Prostate gland (tissue), 2 donors: ENCODE measurements at regions not wholly inside any gene's neighbourhood (a gene's known extent, or its start where the extent isn't known, plus 50 kb on each side); places are given as distances from the start of the nearest gene placed in this dataset.
"Not testable (repeated sequence)": the region's sequence is repeated elsewhere in the genome, so short reads cannot be mapped to it uniquely, and the experiment has no call there.

ENCODE experiments used
- DNase-seq: peaks from one replicate; pipeline ENCODE4 v3.0.0-alpha.2; 2019; ENCODE audit warnings: low spot score
- H3K27ac ChIP-seq, 2 donors: fragments of 200-600 bp; sonication (generic); 2 replicates each; pipeline ENCODE4 v1.5.1; 2017 to 2019
- H3K27me3 ChIP-seq: fragments of 200-600 bp; sonication (generic); replicated peaks from 2 replicates; pipeline ENCODE4 v1.5.1; 2019; ENCODE audit not compliant: insufficient read depth
- H3K36me3 ChIP-seq, 2 donors: fragments of 200-600 bp; sonication (generic); 1 replicate in 1 of 2; 2 replicates in 1 of 2; pipeline versions ENCODE4 v1.5.1 to v1.8.1; 2017 to 2019
- H3K4me1 ChIP-seq: fragments of 200-600 bp; sonication (generic); replicated peaks from 2 replicates; pipeline ENCODE4 v1.5.1; 2019
- H3K4me3 ChIP-seq, 2 donors: fragments of 200-600 bp; sonication (generic); 2 replicates each; pipeline ENCODE4 v1.5.1; 2017 to 2019
- H3K9me3 ChIP-seq: fragments of 200-600 bp; sonication (generic); 2 replicates; pipeline ENCODE4 v1.5.1; 2017
- CTCF ChIP-seq, 4 experiments: fragments of 200-600 bp in 2 of 4; fragments of 450-650 bp in 2 of 4; sonication (generic) in 2 of 4; IDR thresholded peaks; 1 replicate in 3 of 4; 2 replicates in 1 of 4; pipeline ENCODE4 v1.5.1; 2016 to 2019; ENCODE audit warnings: antibody characterized with exemption in 4 of 4, mild to moderate bottlenecking in 2 of 4, moderate library complexity in 2 of 4
- POLR2A ChIP-seq: fragments of 450-650 bp; IDR thresholded peaks from one replicate; pipeline ENCODE4 v1.6.1; 2016; ENCODE audit warnings: antibody characterized with exemption, mild to moderate bottlenecking
- POLR2AphosphoS5 ChIP-seq: sonication (generic); formaldehyde crosslinking; IDR thresholded peaks from one replicate; pipeline ENCODE4 v1.6.1; 2017; ENCODE audit warnings: antibody characterized with exemption
- WGBS: methylation state at CpG from one replicate; pipeline ENCODE4 v1.1.5; 2018; 5-methylcytosine and 5-hydroxymethylcytosine counted together
- intact Hi-C: fragments of 100-400 bp; cut with DNase I; formaldehyde crosslinking; loops from one replicate; pipeline ENCODE4 v1.14.2; 2022

DNA sequence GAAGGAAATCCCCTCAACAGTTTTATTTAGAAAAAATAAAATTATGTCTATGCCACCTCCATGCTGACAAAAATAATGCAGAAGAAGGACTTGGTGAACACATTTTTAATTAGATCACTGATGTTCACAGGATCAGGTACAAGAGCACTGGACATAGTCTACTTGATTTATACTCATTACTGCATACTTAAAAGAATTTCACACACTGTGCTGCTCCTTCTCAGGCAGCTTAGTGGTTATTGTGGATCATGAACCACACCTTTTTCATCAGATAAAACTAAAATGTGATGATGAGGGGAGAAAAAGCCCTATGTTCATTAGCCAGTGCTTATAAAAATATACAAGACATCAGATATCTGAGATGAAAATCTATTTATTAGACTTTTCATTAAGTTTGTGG lies 103.3 kb upstream of the DPH5 start:
- H3K27ac ChIP-seq: no peak overlapping the region
- no peaks in the 10 kb centered on the region for H3K27me3 ChIP-seq
- TF ChIP-seq POLR2AphosphoS5: no peak
- TF ChIP-seq POLR2A: no peak
- TF ChIP-seq CTCF (IDR thresholded peaks at IDR 0.05): no peak
- H3K4me3 ChIP-seq: no peak overlapping the region
- H3K9me3 ChIP-seq: no peaks in the 10 kb centered on the region
- H3K4me1 ChIP-seq: no peaks in the 10 kb centered on the region
- no peak for DNase-seq
- intact Hi-C loops: no loop called here
- H3K36me3 ChIP-seq: no peaks in the 10 kb centered on the region

- DNase-seq: no peak
- Histone ChIP-seq H3K36me3 (no peaks in the 10 kb centered on the region), H3K4me3 (no peak overlapping the region), H3K27me3 (no peaks in the 10 kb centered on the region), H3K4me1 (no peaks in the 10 kb centered on the region), H3K9me3 (no peaks in the 10 kb centered on the region), H3K27ac (no peak overlapping the region)
- WGBS: 39% methylated on average over 3 of the region's 3 CpGs
- intact Hi-C loops: no loop called here
- TF ChIP-seq POLR2A (no peak), CTCF (IDR thresholded peaks at IDR 0.05) (no peak), POLR2AphosphoS5 (no peak)
These were observed 102.7 kb upstream of the DPH5 start for GRCh38 chr1:101128211-101128727.

GRCh38 chr1:101124405-101124804 lies 98.8 kb upstream of the DPH5 start:
- 47% methylated on average over 2 of the region's 2 CpGs for WGBS
- Histone ChIP-seq H3K4me1 (no peaks in the 10 kb centered on the region), H3K27ac (no peak overlapping the region)

DNA sequence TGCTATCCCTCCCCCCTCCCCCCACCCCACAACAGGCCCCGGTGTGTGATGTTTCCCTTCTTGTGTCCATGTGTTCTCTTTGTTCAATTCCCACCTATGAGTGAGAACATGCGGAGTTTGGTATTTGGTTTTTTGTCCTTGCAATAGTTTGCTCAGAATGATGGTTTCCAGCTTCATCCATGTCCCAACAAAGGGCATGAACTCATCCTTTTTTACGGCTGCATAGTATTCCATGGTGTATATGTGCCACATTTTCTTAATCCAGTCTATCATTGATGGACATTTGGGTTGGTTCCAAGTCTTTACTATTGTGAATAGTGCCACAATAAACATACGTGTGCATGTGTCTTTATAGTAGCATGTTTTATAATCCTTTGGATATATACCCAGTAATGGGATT lies 98.3 kb upstream of the DPH5 start:
- intact Hi-C loops, H3K4me1 ChIP-seq: not testable (repeated sequence)
- 95% methylated on average over 4 of the region's 4 CpGs for whole genome bisulfite sequencing

More at GRCh38 chr1:101124405-101124804, 98.8 kb upstream of the DPH5 start:
- intact Hi-C loops: no loop called here
- TF ChIP-seq POLR2AphosphoS5: peak; percentile 66
- TF ChIP-seq POLR2A: no peak
- no peaks in the 10 kb centered on the region for H3K27me3 ChIP-seq
- DNase-seq: peak; percentile 39
- no peak overlapping the region for H3K4me3 ChIP-seq
- no peaks in the 10 kb centered on the region for H3K36me3 ChIP-seq
- no peaks in the 10 kb centered on the region for H3K9me3 ChIP-seq

DNA sequence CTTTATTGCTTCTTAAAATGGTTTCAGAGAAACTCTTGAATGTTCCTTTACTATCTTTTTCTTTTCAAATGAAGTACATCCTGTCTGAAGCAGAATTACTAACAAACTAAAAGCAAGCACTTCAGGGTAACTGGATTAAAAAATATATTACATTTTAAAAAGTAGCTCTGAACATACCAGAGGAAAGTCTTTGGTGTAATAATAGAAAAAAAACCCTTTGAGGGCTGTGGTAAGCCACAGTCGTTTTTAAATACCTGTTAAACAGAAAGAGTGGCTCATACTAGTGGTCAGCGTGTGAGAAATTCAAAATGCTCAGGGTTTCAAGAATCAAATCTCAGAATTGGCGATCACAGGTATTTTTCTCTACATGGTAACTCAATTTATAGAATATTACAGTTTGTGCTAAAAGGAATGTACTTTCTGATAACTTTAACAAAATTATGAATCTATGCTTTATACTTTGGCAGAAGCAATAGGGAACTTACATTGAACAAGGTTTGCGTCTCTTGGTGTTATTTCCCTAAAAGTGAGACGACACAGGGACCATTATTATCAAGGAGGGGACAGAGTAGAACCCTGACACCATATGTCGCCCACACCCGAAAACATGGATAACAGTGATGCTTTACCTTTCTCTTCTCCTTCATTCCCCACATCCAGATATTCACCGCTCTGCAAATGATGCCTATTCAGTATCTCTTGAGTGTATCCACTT lies 97.0 kb upstream of the DPH5 start:
- Histone ChIP-seq H3K4me1 (no peaks in the 10 kb centered on the region), H3K36me3 (no peaks in the 10 kb centered on the region), H3K9me3 (no peaks in the 10 kb centered on the region), H3K27me3 (no peaks in the 10 kb centered on the region), H3K4me3 (no peak overlapping the region), H3K27ac (no peak overlapping the region)
- no peak for DNase-seq
- WGBS: 81% methylated on average over 8 of the region's 8 CpGs
- TF ChIP-seq POLR2AphosphoS5 (no peak), POLR2A (no peak), CTCF (IDR thresholded peaks at IDR 0.05) (no peak)
- intact Hi-C loops: no loop called here

More for the DNA sequence above, 98.3 kb upstream of the DPH5 start:
- DNase-seq, H3K4me3 ChIP-seq, H3K27me3 ChIP-seq, H3K36me3 ChIP-seq, H3K9me3 ChIP-seq, H3K27ac ChIP-seq: not testable (repeated sequence)

- 68% methylated on average over 2 of the region's 2 CpGs for WGBS
- Histone ChIP-seq H3K36me3 (no peaks in the 10 kb centered on the region), H3K9me3 (no peaks in the 10 kb centered on the region), H3K27me3 (no peaks in the 10 kb centered on the region), H3K4me3 (no peak overlapping the region), H3K4me1 (no peaks in the 10 kb centered on the region), H3K27ac (no peak overlapping the region)
- intact Hi-C loops: no loop called here
- TF ChIP-seq CTCF (IDR thresholded peaks at IDR 0.05): no peak
- TF ChIP-seq POLR2AphosphoS5: no peak
- no peak for TF ChIP-seq POLR2A
- no peak for DNase-seq
These were observed 96.4 kb upstream of the DPH5 start for GRCh38 chr1:101121975-101122374.
